CD4-positive, CD25-positive, alpha-beta regulatory T cell (primary cell): ENCODE measurements at regions not wholly inside any gene's neighbourhood (a gene's known extent, or its start where the extent isn't known, plus 50 kb on each side); places are given as distances from the start of the nearest gene placed in this dataset.

Source experiments
- ATAC-seq, 2 donors: fragments of 150-1000 bp; cut with Tn5 transposase; one replicate each; pipeline ENCODE4 v1.10.0; 2021; ENCODE audit warnings: low read depth in 2 of 2, moderate number of reproducible peaks in 2 of 2, moderate library complexity in 1 of 2
- DNase-seq, 3 donors: peaks; one replicate each; pipeline versions ENCODE4 v3.0.0 to v3.0.0-alpha.2; 2012 to 2022; ENCODE audit warnings: mixed read lengths in 1 of 3
- H3K27ac ChIP-seq: one replicate; pipeline ENCODE4 v1.7.0; 2013; ENCODE audit warnings: mild to moderate bottlenecking, low read length; ENCODE audit not compliant: insufficient read depth, poor library complexity, severe bottlenecking
- H3K27me3 ChIP-seq: one replicate; pipeline ENCODE4 v1.7.0; 2013; ENCODE audit warnings: low read length; ENCODE audit not compliant: control insufficient read depth, insufficient read depth
- H3K36me3 ChIP-seq: one replicate; pipeline ENCODE4 v1.7.0; 2013; ENCODE audit warnings: mild to moderate bottlenecking, low read length, moderate library complexity; ENCODE audit not compliant: control insufficient read depth, insufficient read depth
- H3K4me1 ChIP-seq: 2 replicates; pipeline ENCODE4 v1.7.0; 2013; ENCODE audit warnings: mild to moderate bottlenecking, low read length; ENCODE audit not compliant: insufficient read depth, control insufficient read depth, poor library complexity, severe bottlenecking
- H3K4me3 ChIP-seq: one replicate; pipeline ENCODE4 v1.7.0; 2013; ENCODE audit warnings: low read depth, mild to moderate bottlenecking, low read length, moderate library complexity
- H3K9me3 ChIP-seq, 2 experiments: 1 replicate in 1 of 2; 2 replicates in 1 of 2; pipeline ENCODE4 v1.7.0; 2013; ENCODE audit warnings: low read length in 2 of 2, mild to moderate bottlenecking in 1 of 2, moderate library complexity in 1 of 2; ENCODE audit not compliant: control insufficient read depth in 2 of 2
- H3K27ac Mint-ChIP-seq, 3 donors: one replicate each; pipeline ENCODE4 v1.8.0; 2020 to 2022; ENCODE audit warnings: mild to moderate bottlenecking in 3 of 3, mixed read lengths in 3 of 3, moderate library complexity in 2 of 3
- H3K27me3 Mint-ChIP-seq: one replicate; pipeline ENCODE4 v1.8.0; 2022; ENCODE audit warnings: mild to moderate bottlenecking, mixed read lengths
- H3K36me3 Mint-ChIP-seq: one replicate; pipeline ENCODE4 v1.8.0; 2020; ENCODE audit warnings: mixed read lengths
- H3K4me1 Mint-ChIP-seq, 4 donors: one replicate each; pipeline ENCODE4 v1.8.0; 2020 to 2022; ENCODE audit warnings: mixed read lengths in 4 of 4, mild to moderate bottlenecking in 1 of 4
- H3K4me3 Mint-ChIP-seq, 4 donors: one replicate each; pipeline ENCODE4 v1.8.0; 2020 to 2022; ENCODE audit warnings: mild to moderate bottlenecking in 4 of 4, mixed read lengths in 4 of 4, moderate library complexity in 3 of 4
- H3K9me3 Mint-ChIP-seq, 7 donors: one replicate each; pipeline ENCODE4 v1.8.0; 2020 to 2022; ENCODE audit warnings: mixed read lengths in 7 of 7, mild to moderate bottlenecking in 3 of 7, moderate library complexity in 2 of 7

DNA sequence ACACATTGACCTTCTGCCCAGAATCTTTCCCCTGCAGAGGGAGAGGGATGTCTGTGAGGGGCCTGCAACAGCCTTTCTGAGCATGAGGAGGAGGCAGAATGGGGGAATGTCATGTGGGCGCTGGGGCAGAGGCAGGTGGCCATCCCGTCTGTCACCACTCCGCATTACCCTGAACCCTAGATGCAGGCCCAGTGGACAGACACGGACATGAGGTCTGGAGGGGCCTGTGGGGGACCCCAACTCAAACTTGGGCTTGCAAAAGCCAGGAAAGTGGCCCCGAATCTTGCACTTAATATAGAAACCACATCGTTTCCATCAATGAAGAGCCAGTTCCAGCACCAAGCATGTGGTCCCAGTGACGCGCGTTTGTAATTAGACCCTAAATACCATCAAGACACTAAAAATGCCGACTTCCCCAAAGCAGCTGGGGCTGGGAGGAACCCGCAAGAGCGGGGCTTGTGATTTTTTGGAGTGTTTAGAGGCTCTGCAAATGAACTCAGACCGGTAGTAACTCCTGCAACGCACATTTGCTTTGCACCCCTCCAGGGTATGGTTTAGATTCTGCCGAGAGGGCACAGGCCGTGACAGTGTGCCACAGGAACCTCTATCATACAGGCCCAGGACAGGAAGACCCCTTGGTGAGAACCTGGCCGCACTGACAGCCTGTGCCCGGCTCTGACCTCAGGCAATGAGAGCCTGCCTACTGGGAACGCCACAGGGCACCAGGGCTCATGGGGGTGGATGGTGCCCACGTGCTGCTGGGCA, 109.3 kb downstream of the CTTN start:
- Mint-ChIP-seq H3K27me3 (peaks cover 6% of the 10 kb centered on the region), H3K4me3 (no peak overlapping the region), H3K9me3 (peaks cover 0 to 20% (median 5%) of the 10 kb centered on the region in 7 donors), H3K4me1 (no peaks in the 10 kb centered on the region), H3K36me3 (no peaks in the 10 kb centered on the region), H3K27ac (no peak overlapping the region)
- no peak overlapping the region for H3K27ac ChIP-seq
- H3K4me1 ChIP-seq = no peaks in the 10 kb centered on the region
- H3K9me3 ChIP-seq = peaks cover 6 to 14% of the 10 kb centered on the region in 2 experiments
- DNase-seq (no peak), ATAC-seq (no peak)
- no peak overlapping the region for H3K4me3 ChIP-seq
- H3K36me3 ChIP-seq = no peaks in the 10 kb centered on the region
- H3K27me3 ChIP-seq = no peaks in the 10 kb centered on the region

DNA sequence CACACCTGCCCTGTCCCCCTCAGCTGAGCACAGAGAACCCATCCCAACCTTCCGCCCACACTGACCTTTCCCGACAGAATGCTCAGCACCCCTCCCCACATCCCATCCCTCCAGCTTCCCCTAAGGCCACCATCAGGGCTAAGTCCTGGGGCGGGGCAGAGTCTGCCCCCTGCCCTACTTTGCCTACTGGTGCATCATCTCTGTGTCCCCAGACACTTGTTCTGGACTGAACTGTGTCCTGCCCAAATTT, 109.8 kb downstream of the CTTN start:
- Mint-ChIP-seq H3K36me3 (no peaks in the 10 kb centered on the region), H3K4me3 (no peak overlapping the region), H3K4me1 (no peaks in the 10 kb centered on the region), H3K27me3 (peaks cover 6% of the 10 kb centered on the region), H3K9me3 (peaks cover 0 to 25% (median 6%) of the 10 kb centered on the region in 7 donors), H3K27ac (no peak overlapping the region)
- H3K27ac ChIP-seq = no peak overlapping the region
- H3K9me3 ChIP-seq = peaks cover 10 to 19% of the 10 kb centered on the region in 2 experiments
- no peaks in the 10 kb centered on the region for H3K27me3 ChIP-seq
- ATAC-seq (no peak), DNase-seq (no peak)
- no peak overlapping the region for H3K4me3 ChIP-seq
- H3K36me3 ChIP-seq = no peaks in the 10 kb centered on the region
- no peaks in the 10 kb centered on the region for H3K4me1 ChIP-seq

DNA sequence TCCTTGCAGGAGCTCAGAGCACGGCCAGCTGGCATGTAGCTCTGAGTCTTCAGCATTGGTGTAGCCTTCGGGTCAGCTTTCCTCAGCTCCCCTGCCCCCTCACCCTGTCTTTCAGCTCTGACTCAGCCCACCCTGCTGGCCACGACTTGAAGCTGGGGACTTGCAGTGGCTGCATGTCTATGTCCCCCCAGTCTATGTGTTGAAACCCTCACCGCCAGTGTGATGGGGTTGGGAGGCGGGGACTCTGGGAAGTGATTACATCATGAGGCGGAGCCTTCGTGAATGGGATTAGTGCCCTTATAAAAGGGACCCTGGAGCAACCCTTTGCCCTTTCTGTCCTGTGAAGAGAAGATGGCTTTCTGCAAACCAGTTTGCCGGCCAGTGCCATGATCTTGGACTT, 111.1 kb downstream of the CTTN start:
- Mint-ChIP-seq H3K9me3 (peaks cover 0 to 29% (median 7%) of the 10 kb centered on the region in 7 donors), H3K27me3 (peaks cover 6% of the 10 kb centered on the region), H3K27ac (no peak overlapping the region), H3K4me3 (no peak overlapping the region), H3K36me3 (no peaks in the 10 kb centered on the region), H3K4me1 (no peaks in the 10 kb centered on the region)
- H3K27ac ChIP-seq = no peak overlapping the region
- H3K36me3 ChIP-seq = no peaks in the 10 kb centered on the region
- peaks cover 13 to 25% of the 10 kb centered on the region in 2 experiments for H3K9me3 ChIP-seq
- DNase-seq (no peak), ATAC-seq (no peak)
- no peaks in the 10 kb centered on the region for H3K4me1 ChIP-seq
- no peak overlapping the region for H3K4me3 ChIP-seq
- H3K27me3 ChIP-seq = no peaks in the 10 kb centered on the region

DNA sequence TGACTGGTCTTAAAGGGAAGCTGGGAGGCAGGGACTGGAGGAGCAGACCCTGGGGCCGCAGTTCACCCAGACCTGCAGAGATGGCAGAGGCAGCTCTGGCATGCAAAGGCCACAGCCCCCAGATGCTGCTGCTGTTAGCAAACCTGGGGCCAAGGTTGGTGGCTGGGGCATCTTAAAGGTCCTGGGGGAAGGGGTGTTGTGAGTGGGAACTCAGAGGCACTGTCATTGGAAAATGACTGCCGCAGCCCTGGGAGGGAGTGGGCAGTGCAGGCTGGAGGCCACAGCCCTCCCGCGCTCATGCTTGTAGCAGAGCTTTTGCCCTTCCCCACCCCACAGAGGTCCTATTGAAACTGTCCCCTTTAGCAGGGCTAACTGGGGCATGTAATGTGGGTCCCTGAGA, 111.8 kb downstream of the CTTN start:
- H3K27me3 ChIP-seq = no peaks in the 10 kb centered on the region
- no peak overlapping the region for H3K27ac Mint-ChIP-seq
- H3K9me3 ChIP-seq = peaks cover 13 to 25% of the 10 kb centered on the region in 2 experiments
- DNase-seq (no peak), ATAC-seq (no peak)
- no peaks in the 10 kb centered on the region for H3K36me3 Mint-ChIP-seq
- H3K27ac ChIP-seq = no peak overlapping the region
- no peaks in the 10 kb centered on the region for H3K4me1 ChIP-seq
- H3K4me3 Mint-ChIP-seq = no peak overlapping the region
- H3K4me3 ChIP-seq = no peak overlapping the region
- H3K9me3 Mint-ChIP-seq = peaks cover 0 to 29% (median 7%) of the 10 kb centered on the region in 7 donors
- no peaks in the 10 kb centered on the region for H3K36me3 ChIP-seq
- no peaks in the 10 kb centered on the region for H3K4me1 Mint-ChIP-seq
- peaks cover 12% of the 10 kb centered on the region for H3K27me3 Mint-ChIP-seq

DNA sequence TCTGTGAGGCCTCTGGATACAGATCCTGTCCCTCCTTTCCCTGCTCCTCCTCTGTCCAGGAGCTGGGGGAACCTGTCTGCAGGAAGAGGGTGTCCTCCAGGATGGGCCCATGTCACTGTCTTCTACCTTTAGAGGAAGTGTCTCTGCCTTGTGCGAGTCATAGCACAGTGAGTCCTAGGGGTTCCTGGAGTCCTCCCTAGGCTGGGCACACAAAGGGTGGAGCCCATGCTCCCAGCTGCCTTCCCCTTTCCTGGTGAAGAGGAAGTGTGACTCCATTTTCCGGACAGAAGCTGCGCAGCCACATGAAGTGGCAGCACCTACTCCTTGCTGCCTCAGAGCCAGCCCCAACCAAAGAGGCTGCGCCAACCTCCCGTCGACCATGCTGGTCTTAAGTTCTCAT, 112.2 kb downstream of the CTTN start:
- Mint-ChIP-seq H3K9me3 (peaks cover 0 to 29% (median 7%) of the 10 kb centered on the region in 7 donors), H3K36me3 (no peaks in the 10 kb centered on the region), H3K27me3 (peaks cover 12% of the 10 kb centered on the region), H3K4me1 (no peaks in the 10 kb centered on the region), H3K27ac (no peak overlapping the region), H3K4me3 (no peak overlapping the region)
- Histone ChIP-seq H3K4me3 (no peak overlapping the region), H3K4me1 (no peaks in the 10 kb centered on the region), H3K27me3 (no peaks in the 10 kb centered on the region), H3K9me3 (peaks cover 13 to 25% of the 10 kb centered on the region in 2 experiments), H3K27ac (no peak overlapping the region), H3K36me3 (no peaks in the 10 kb centered on the region)
- ATAC-seq (no peak), DNase-seq (no peak)

DNA sequence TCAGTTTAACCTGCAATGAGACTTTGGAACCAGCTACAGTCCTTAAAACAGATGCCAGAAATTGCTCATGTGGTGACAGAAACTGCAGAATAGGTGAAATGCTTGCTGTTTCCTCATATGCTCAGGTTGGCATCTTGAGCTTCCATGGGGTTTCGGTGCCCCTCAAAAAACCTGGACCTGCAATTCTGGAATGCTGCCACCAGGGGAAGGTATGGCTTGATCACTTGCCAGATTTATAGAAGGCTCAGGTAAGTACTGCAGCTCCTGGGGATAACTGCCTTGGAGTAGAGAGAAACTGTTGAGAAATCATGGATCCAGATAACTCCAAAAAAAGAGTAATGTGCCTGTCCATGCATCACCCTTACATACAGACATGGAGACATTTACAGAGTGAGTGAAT, 113.0 kb downstream of the CTTN start:
- H3K4me1 Mint-ChIP-seq = no peaks in the 10 kb centered on the region
- H3K27ac Mint-ChIP-seq = no peak overlapping the region

DNA sequence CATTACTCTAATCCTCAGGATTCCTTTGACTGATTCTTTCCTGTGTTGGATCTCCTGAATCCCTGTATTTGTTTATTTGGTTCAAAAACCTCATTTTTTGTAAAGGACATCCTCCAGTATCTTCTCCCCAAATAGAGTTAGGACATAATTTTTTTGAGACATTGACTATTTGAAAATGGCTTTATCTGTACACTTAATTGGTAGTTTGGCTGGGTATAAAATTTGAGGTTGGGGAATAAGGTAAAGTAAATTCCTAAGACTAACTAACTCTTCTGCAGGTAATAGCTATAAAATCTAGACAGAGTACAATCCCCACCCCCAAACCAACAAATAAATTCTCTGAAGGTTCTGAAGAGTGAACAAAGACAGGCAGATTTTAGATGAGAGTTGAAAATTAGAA, 114.4 kb downstream of the CTTN start:
- peaks cover 13 to 25% of the 10 kb centered on the region in 2 experiments for H3K9me3 ChIP-seq
- ATAC-seq (no peak), DNase-seq (no peak)
- no peaks in the 10 kb centered on the region for H3K4me1 ChIP-seq
- H3K27me3 Mint-ChIP-seq = peaks cover 12% of the 10 kb centered on the region
- no peaks in the 10 kb centered on the region for H3K36me3 ChIP-seq
- no peak overlapping the region for H3K4me3 Mint-ChIP-seq
- no peak overlapping the region for H3K27ac ChIP-seq
- H3K27me3 ChIP-seq = no peaks in the 10 kb centered on the region
- no peak overlapping the region for H3K4me3 ChIP-seq
- peak overlapping the region in 1 of 3 donors; percentile 23 for H3K27ac Mint-ChIP-seq
- no peaks in the 10 kb centered on the region for H3K4me1 Mint-ChIP-seq
- no peaks in the 10 kb centered on the region for H3K36me3 Mint-ChIP-seq
- H3K9me3 Mint-ChIP-seq = peaks cover 1 to 29% (median 7%) of the 10 kb centered on the region in 7 donors

More for the DNA sequence above, 113.0 kb downstream of the CTTN start:
- DNase-seq = no peak
- no peaks in the 10 kb centered on the region for H3K27me3 ChIP-seq
- no peaks in the 10 kb centered on the region for H3K36me3 Mint-ChIP-seq
- no peak overlapping the region for H3K4me3 Mint-ChIP-seq
- no peak for ATAC-seq
- no peaks in the 10 kb centered on the region for H3K36me3 ChIP-seq
- peaks cover 12% of the 10 kb centered on the region for H3K27me3 Mint-ChIP-seq
- H3K4me1 ChIP-seq = no peaks in the 10 kb centered on the region
- no peak overlapping the region for H3K4me3 ChIP-seq
- H3K9me3 Mint-ChIP-seq = peaks cover 1 to 29% (median 7%) of the 10 kb centered on the region in 7 donors
- H3K9me3 ChIP-seq = peaks cover 13 to 25% of the 10 kb centered on the region in 2 experiments
- no peak overlapping the region for H3K27ac ChIP-seq

DNA sequence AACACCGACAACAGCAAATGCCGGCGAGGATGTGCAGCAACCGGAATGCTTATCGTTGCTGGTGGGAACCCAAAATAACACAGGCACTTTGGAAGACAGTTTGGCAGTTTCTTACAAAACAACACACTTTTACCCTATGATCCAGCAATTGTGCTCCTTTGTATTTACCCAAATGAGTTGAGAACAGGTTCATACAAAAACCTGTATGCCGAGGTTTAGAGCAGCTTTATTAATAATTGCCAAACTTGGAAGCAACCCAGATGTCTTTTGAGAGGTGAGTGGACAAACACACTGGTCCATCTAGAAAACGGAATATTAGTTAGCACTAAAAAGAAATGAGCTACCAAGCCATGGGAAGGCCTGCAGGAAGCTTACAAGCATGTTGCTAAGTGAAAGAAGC, 118.9 kb downstream of the CTTN start:
- Mint-ChIP-seq H3K4me1 (no peaks in the 10 kb centered on the region), H3K36me3 (no peaks in the 10 kb centered on the region), H3K27me3 (peaks cover 20% of the 10 kb centered on the region), H3K9me3 (peaks cover 0 to 19% (median 5%) of the 10 kb centered on the region in 7 donors), H3K4me3 (no peak overlapping the region), H3K27ac (no peak overlapping the region)
- Histone ChIP-seq H3K27me3 (no peaks in the 10 kb centered on the region), H3K4me1 (no peaks in the 10 kb centered on the region), H3K36me3 (no peaks in the 10 kb centered on the region), H3K4me3 (no peak overlapping the region), H3K27ac (no peak overlapping the region), H3K9me3 (peaks cover 11 to 16% of the 10 kb centered on the region in 2 experiments)
- no peak for DNase-seq
- ATAC-seq = no peak
